ENCODE measurements at regions not wholly inside any gene's neighbourhood (a gene's known extent, or its start where the extent isn't known, plus 50 kb on each side); places are given as distances from the start of the nearest gene placed in this dataset.

GRCh38 chr18:64253222-64253621 is 104.3 kb upstream of the LINC00305 start:
- no peak for TF ChIP-seq CTCF (IDR thresholded peaks at IDR 0.05)
- TF ChIP-seq POLR2AphosphoS5 (IDR thresholded peaks at IDR 0.05): no peak
- no peak for TF ChIP-seq POLR2A (IDR thresholded peaks at IDR 0.05; ENCODE audit: low read depth)
- TF ChIP-seq EP300 (IDR thresholded peaks at IDR 0.05): no peak

Measured in esophagus muscularis mucosa (tissue), 4 donors.